GM23248 (cell line): ENCODE measurements at regions not wholly inside any gene's neighbourhood (a gene's known extent, or its start where the extent isn't known, plus 50 kb on each side); places are given as distances from the start of the nearest gene placed in this dataset.

Experiments
- EZH2 ChIP-seq: fragments of 200-600 bp; sonication (generic); IDR thresholded peaks from 2 replicates; pipeline ENCODE4 v1.6.1; 2018; ENCODE audit warnings: antibody characterized with exemption, mild to moderate bottlenecking; ENCODE audit not compliant: insufficient read depth, poor library complexity, severe bottlenecking
- EZH2phosphoT487 ChIP-seq: fragments of 200-600 bp; sonication (generic); IDR thresholded peaks from 2 replicates; pipeline ENCODE4 v1.6.1; 2018; ENCODE audit warnings: antibody characterized with exemption, moderate library complexity, mild to moderate bottlenecking, low read depth; ENCODE audit not compliant: insufficient read depth

- TF ChIP-seq EZH2 (no peak), EZH2phosphoT487 (no peak)
These were observed 214.9 kb downstream of the LY86 start for GRCh38 chr6:6803180-6803977.
